ENCODE measurements at regions not wholly inside any gene's neighbourhood (a gene's known extent, or its start where the extent isn't known, plus 50 kb on each side); places are given as distances from the start of the nearest gene placed in this dataset.

DNA sequence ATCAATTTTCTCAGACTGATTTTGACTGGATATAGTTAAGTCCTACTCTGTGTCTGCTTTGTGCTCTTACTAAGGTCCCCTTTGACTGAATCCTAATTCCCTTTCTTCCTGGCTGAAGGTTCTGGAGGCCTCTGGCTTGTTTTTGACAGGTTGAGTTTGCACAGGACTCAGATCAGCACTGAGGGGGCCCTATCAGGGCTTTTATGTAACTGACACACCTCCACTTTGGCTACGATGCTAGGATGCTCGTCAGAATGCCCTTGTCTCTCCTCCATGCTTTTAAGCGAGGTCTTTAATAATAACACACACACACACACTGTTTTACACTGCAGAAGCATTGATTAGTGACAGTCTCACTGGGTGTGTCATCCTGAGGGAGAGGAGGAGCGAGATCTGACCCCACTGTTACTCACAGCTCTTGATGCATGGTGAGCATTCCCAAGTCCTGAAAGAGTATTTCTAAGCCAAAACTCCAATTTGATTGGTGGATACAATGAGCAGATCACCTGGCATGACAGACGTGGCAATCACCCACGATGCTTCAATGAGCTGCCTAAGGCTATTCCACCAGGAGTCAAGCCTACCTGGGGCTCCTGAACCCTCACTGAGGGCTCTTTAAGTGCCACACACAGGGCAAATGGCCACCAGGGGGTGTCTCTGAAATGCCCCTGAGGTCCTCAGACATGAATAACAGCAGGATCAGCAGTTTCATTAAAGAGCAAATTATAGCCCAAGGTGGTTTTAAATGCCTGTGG lies 130.4 kb upstream of the CPEB2 start:
- Histone ChIP-seq H3K4me3 (ENCODE audit: low read depth, low read length) (no peak overlapping the region), H3K18ac (ENCODE audit: low read length) (no peak overlapping the region), H2AFZ (ENCODE audit: insufficient read depth, low read length, poor library complexity) (no peak overlapping the region), H3K23ac (ENCODE audit: low read length) (no peak overlapping the region), H3K27me3 (ENCODE audit: insufficient read depth, low read length) (no peaks in the 10 kb centered on the region), H3K4ac (ENCODE audit: low read depth, low read length) (no peak overlapping the region), H3K4me2 (ENCODE audit: low read length) (no peak overlapping the region), H3K79me2 (ENCODE audit: control insufficient read depth, insufficient read depth, low read length, poor library complexity) (no peaks in the 10 kb centered on the region), H3K9me3 (ENCODE audit: insufficient read depth, low read depth, low read length) (no peaks in the 10 kb centered on the region), H2BK12ac (ENCODE audit: low read length) (no peak overlapping the region), H3K9ac (ENCODE audit: low read length) (no peak overlapping the region), H3K4me1 (ENCODE audit: control insufficient read depth in 1 of 2, insufficient read depth in 2 of 2, low read length in 2 of 2) (peaks cover 4 to 8% of the 10 kb centered on the region in 2 experiments), H4K8ac (ENCODE audit: low read depth, low read length) (no peak overlapping the region), H3K27ac (ENCODE audit: low read depth, low read length) (no peak overlapping the region), H3K36me3 (ENCODE audit: control insufficient read depth in 1 of 2, insufficient read depth in 2 of 2, low read length in 2 of 2) (no peaks in the 10 kb centered on the region), H2BK5ac (ENCODE audit: low read depth, low read length, poor library complexity) (no peak overlapping the region), H2BK120ac (ENCODE audit: insufficient read depth, low read length, poor library complexity) (no peak overlapping the region), H2AK5ac (ENCODE audit: low read length) (no peak overlapping the region), H4K12ac (ENCODE audit: low read depth, low read length) (no peak overlapping the region), H4K91ac (ENCODE audit: low read depth, low read length) (no peak overlapping the region), H3K79me1 (ENCODE audit: low read length) (no peaks in the 10 kb centered on the region), H3K14ac (ENCODE audit: low read length) (no peak overlapping the region)
- WGBS (ENCODE audit: extremely low coverage, insufficient coverage, insufficient read length): no CpG with 5 or more reads among the region's 6 CpGs
- DNase-seq: peak; percentile 18 to 30

DNA sequence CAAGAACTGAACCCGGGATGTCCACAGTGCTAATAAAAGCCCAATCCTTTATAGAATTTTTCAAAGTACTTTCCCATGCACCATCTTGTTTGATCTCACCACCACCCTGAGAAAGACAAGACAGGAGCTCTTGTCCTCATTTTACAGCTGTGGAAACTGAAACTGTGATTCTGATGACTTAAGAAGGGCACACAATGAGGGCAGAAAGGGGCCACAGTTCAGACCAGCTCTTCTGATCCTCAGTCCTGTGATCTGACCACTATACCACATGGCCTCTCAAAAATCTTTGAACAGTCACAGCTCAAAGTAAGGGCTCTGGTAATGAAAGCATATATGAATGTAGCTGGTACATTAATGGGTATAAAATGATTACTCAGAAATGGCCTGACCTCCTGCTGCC lies 127.3 kb upstream of the CPEB2 start:
- Histone ChIP-seq H3K36me3 (ENCODE audit: control insufficient read depth in 1 of 2, insufficient read depth in 2 of 2, low read length in 2 of 2) (no peaks in the 10 kb centered on the region), H2AFZ (ENCODE audit: insufficient read depth, low read length, poor library complexity) (no peak overlapping the region), H4K8ac (ENCODE audit: low read depth, low read length) (no peak overlapping the region), H3K4me1 (ENCODE audit: control insufficient read depth in 1 of 2, insufficient read depth in 2 of 2, low read length in 2 of 2) (peaks cover 7 to 8% of the 10 kb centered on the region in 2 experiments), H3K4me2 (ENCODE audit: low read length) (no peak overlapping the region), H2BK12ac (ENCODE audit: low read length) (no peak overlapping the region), H4K91ac (ENCODE audit: low read depth, low read length) (no peak overlapping the region), H2BK5ac (ENCODE audit: low read depth, low read length, poor library complexity) (no peak overlapping the region), H3K27ac (ENCODE audit: low read depth, low read length) (no peak overlapping the region), H2BK120ac (ENCODE audit: insufficient read depth, low read length, poor library complexity) (no peak overlapping the region), H3K79me2 (ENCODE audit: control insufficient read depth, insufficient read depth, low read length, poor library complexity) (no peaks in the 10 kb centered on the region), H3K27me3 (ENCODE audit: insufficient read depth, low read length) (no peaks in the 10 kb centered on the region), H3K4me3 (ENCODE audit: low read depth, low read length) (no peak overlapping the region), H3K9ac (ENCODE audit: low read length) (no peak overlapping the region), H3K23ac (ENCODE audit: low read length) (no peak overlapping the region), H2AK5ac (ENCODE audit: low read length) (no peak overlapping the region), H3K18ac (ENCODE audit: low read length) (no peak overlapping the region), H3K14ac (ENCODE audit: low read length) (no peak overlapping the region), H4K12ac (ENCODE audit: low read depth, low read length) (no peak overlapping the region), H3K4ac (ENCODE audit: low read depth, low read length) (no peak overlapping the region), H3K9me3 (ENCODE audit: insufficient read depth, low read depth, low read length) (no peaks in the 10 kb centered on the region), H3K79me1 (ENCODE audit: low read length) (no peaks in the 10 kb centered on the region)
- WGBS (ENCODE audit: extremely low coverage, insufficient coverage, insufficient read length): no CpG with 5 or more reads among the region's 1 CpG
- no peak for DNase-seq

DNA sequence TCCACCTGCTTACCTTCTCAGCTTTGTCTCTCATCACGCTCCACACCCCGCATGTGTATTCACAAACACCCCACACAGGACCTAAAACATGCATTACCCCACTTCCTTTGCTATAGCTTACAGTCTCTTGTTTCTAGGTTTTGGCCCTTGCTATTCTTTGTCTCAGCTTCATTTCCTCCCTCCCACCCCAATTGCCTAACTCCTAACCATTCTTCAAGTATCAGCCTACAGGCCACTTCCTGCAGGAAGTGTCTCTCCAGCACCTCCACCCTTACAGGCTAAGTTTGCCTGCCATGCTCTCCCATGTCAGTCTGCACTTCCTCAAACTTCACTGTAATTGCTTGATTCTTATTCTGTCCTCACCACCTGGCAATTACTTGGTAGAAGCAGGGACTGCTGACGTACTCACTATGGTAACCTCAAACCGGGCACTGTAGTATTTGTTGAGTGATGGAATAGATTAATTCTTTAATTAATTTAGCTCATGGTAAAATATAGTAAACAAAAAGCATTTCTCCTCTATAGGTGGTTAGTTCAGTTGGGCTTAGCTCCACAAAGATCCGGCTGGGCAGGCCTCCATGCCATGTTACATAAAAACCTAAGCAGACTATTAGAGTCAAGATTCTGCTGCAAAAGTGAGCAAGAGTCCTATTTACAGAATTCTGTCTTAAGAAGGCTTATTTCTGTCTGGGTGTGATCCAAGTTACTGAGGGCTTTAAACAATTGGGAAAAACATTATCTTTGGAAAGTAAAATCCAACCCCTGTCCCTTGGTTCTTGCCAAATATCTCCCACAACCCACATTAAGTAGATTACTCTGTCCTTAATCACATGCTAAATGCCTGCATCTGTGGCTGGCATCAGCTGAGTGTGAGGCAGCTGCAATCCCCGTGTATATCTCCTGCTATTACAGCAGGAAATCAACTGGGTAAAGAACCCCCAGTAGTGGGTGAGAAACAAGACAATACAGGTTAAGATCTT lies 124.7 kb upstream of the CPEB2 start:
- Histone ChIP-seq H3K4me2 (ENCODE audit: low read length) (no peak overlapping the region), H3K18ac (ENCODE audit: low read length) (no peak overlapping the region), H3K9ac (ENCODE audit: low read length) (no peak overlapping the region), H3K27me3 (ENCODE audit: insufficient read depth, low read length) (no peaks in the 10 kb centered on the region), H2AFZ (ENCODE audit: insufficient read depth, low read length, poor library complexity) (no peak overlapping the region), H3K79me1 (ENCODE audit: low read length) (no peaks in the 10 kb centered on the region), H3K4ac (ENCODE audit: low read depth, low read length) (no peak overlapping the region), H2AK5ac (ENCODE audit: low read length) (no peak overlapping the region), H2BK120ac (ENCODE audit: insufficient read depth, low read length, poor library complexity) (no peak overlapping the region), H2BK12ac (ENCODE audit: low read length) (no peak overlapping the region), H4K91ac (ENCODE audit: low read depth, low read length) (no peak overlapping the region), H3K79me2 (ENCODE audit: control insufficient read depth, insufficient read depth, low read length, poor library complexity) (no peaks in the 10 kb centered on the region), H2BK5ac (ENCODE audit: low read depth, low read length, poor library complexity) (no peak overlapping the region), H4K12ac (ENCODE audit: low read depth, low read length) (no peak overlapping the region), H4K8ac (ENCODE audit: low read depth, low read length) (no peak overlapping the region), H3K23ac (ENCODE audit: low read length) (no peak overlapping the region), H3K9me3 (ENCODE audit: insufficient read depth, low read depth, low read length) (no peaks in the 10 kb centered on the region), H3K36me3 (ENCODE audit: control insufficient read depth in 1 of 2, insufficient read depth in 2 of 2, low read length in 2 of 2) (no peaks in the 10 kb centered on the region), H3K4me1 (ENCODE audit: control insufficient read depth in 1 of 2, insufficient read depth in 2 of 2, low read length in 2 of 2) (peaks cover 2 to 7% of the 10 kb centered on the region in 2 experiments), H3K4me3 (ENCODE audit: low read depth, low read length) (no peak overlapping the region), H3K14ac (ENCODE audit: low read length) (no peak overlapping the region), H3K27ac (ENCODE audit: low read depth, low read length) (no peak overlapping the region)
- WGBS (ENCODE audit: extremely low coverage, insufficient coverage, insufficient read length): no CpG with 5 or more reads among the region's 6 CpGs
- DNase-seq: no peak

DNA sequence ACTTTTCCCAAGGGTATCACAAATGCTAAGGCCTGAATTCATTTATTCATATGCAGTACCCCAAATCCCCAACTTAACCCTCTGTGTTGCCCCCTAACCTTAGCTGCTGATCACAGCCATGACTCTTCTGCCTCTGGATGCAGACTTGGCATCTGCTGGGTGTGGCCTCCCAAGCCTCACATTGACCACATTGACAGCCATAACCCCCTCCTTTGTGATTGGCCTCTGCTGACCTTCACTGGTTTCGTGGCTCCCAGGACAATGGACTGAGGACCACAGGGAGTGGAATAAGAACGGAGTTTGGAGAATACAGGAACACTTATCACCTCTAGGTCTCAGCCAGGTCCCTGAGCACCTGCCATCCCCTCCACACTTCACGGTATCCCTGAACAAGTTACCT lies 123.6 kb upstream of the CPEB2 start:
- no peak overlapping the region for H3K14ac ChIP-seq (ENCODE audit: low read length)
- no peak overlapping the region for H3K18ac ChIP-seq (ENCODE audit: low read length)
- H3K9me3 ChIP-seq (ENCODE audit: insufficient read depth, low read depth, low read length): no peaks in the 10 kb centered on the region
- no peak overlapping the region for H2AK5ac ChIP-seq (ENCODE audit: low read length)
- no peaks in the 10 kb centered on the region for H3K79me2 ChIP-seq (ENCODE audit: control insufficient read depth, insufficient read depth, low read length, poor library complexity)
- H3K79me1 ChIP-seq (ENCODE audit: low read length): no peaks in the 10 kb centered on the region
- no peak overlapping the region for H2BK120ac ChIP-seq (ENCODE audit: insufficient read depth, low read length, poor library complexity)
- H2BK5ac ChIP-seq (ENCODE audit: low read depth, low read length, poor library complexity): no peak overlapping the region
- H3K4me2 ChIP-seq (ENCODE audit: low read length): no peak overlapping the region
- H3K27ac ChIP-seq (ENCODE audit: low read depth, low read length): no peak overlapping the region
- peaks cover 2 to 7% of the 10 kb centered on the region in 2 experiments for H3K4me1 ChIP-seq (ENCODE audit: control insufficient read depth in 1 of 2, insufficient read depth in 2 of 2, low read length in 2 of 2)
- H3K4ac ChIP-seq (ENCODE audit: low read depth, low read length): no peak overlapping the region
- H2AFZ ChIP-seq (ENCODE audit: insufficient read depth, low read length, poor library complexity): no peak overlapping the region
- H4K91ac ChIP-seq (ENCODE audit: low read depth, low read length): no peak overlapping the region
- no peaks in the 10 kb centered on the region for H3K27me3 ChIP-seq (ENCODE audit: insufficient read depth, low read length)
- no peak overlapping the region for H3K9ac ChIP-seq (ENCODE audit: low read length)
- H4K8ac ChIP-seq (ENCODE audit: low read depth, low read length): no peak overlapping the region
- H4K12ac ChIP-seq (ENCODE audit: low read depth, low read length): no peak overlapping the region
- H3K23ac ChIP-seq (ENCODE audit: low read length): no peak overlapping the region
- no peak for DNase-seq
- no peak overlapping the region for H2BK12ac ChIP-seq (ENCODE audit: low read length)
- no peak overlapping the region for H3K4me3 ChIP-seq (ENCODE audit: low read depth, low read length)
- no peaks in the 10 kb centered on the region for H3K36me3 ChIP-seq (ENCODE audit: control insufficient read depth in 1 of 2, insufficient read depth in 2 of 2, low read length in 2 of 2)
- no CpG with 5 or more reads among the region's 3 CpGs for WGBS (ENCODE audit: extremely low coverage, insufficient coverage, insufficient read length)

Measured in trophoblast cell (in vitro differentiated cells and primary cell).